ENCODE measurements at regions not wholly inside any gene's neighbourhood (a gene's known extent, or its start where the extent isn't known, plus 50 kb on each side); places are given as distances from the start of the nearest gene placed in this dataset.
"Not testable (repeated sequence)": the region's sequence is repeated elsewhere in the genome, so short reads cannot be mapped to it uniquely, and the experiment has no call there.

DNA sequence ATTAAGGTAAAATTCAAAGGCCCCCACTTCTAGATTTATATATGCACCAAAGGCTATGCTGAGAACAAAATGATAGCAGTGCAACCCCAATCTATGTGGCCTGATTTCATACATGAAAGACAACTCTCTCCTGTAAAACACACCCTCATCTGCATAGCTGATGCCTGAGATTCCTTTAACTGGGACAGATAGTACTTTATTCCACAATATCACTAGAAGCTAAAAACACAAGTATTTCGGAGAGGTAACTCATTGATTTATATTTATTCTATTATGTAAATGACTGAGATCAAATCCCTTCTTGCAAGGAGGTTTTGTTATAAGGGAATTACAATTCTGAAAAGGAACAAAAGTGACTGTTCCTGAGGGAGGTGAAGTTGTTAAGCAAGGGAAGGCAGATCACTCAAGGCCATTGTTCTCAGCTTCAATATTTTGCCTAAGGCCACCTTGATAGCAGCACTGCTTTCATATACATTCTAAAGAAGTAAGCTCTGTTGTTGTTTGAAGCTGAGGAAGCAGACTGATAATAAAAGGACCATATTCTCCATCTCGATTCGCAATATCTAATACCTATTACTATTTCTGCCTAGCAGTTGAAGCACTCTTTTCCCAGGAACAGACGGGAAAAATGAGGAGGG lies 471.0 kb upstream of the CDH7 start:
- DNase-seq = no peak

DNA sequence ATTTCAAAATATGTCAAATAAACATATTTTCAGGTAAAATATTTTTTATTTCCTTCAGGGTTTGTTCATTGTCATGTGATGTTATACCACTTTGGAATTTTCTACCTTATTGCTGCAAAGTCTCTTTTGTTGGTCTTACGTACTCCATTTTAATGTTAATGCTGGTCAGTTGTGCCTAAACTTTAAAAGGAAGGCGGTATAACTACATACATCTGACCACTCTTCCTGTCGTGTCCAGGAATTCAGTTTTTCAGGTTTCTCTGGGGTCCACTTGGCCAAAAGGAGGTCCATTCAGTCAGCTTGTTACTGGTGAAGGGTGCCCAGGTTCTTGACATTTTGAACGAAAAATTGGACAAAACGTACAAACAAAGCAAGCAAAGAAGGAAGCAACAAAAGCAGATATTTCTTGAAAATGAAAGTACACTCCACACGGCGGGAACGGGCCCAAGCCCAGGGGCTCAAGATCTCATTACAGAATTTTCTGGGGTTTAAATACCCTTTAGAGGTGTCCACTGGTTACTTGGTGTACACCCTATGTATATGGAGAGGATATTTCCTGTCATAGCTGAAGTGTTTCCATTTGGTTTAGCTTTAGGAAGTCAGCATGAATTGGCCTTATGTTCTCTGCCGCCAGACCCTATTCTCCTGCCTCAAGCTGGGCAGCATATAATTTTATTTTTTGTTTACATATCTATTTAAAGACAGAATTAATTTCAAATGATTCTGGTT lies 471.7 kb upstream of the CDH7 start:
- no peak for DNase-seq

DNA sequence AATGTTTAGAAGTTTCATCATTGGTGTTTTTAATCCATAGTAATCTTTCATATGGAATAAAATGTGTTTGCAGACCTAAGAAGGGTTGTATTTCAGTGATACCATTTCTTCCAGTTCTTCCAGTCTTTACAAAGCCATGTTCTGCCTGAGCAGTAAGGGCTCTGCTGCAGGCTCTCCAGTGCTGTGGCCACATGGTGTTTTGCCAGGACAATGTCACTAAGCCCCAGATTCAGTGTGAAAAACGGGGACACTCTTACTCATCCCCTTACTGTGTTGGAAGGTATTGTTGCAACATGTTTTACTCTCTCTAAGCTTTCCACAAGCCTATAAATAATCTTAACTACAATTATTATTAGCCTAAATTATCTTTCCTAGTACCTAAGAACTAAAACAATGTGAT lies 481.4 kb upstream of the CDH7 start:
- DNase-seq = no peak

DNA sequence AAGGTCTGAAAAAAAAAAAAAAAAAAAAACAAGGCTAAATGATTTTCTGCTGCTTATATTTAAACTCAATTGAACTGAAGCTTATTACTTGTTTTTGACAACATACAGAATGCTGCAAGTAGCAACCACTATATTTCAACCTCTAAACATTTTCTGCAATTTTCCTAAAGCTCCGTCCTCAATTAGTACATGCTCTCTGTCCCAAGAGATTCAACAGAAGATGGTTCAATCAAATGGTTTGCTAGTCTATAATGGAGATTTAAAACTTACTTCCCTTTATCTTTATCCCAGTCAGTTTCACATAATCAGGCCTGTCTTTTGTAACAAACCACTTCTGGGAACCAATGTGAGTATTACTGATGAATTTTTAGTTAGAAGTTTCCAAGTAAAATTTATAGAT lies 485.1 kb upstream of the CDH7 start:
- DNase-seq = no peak

DNA sequence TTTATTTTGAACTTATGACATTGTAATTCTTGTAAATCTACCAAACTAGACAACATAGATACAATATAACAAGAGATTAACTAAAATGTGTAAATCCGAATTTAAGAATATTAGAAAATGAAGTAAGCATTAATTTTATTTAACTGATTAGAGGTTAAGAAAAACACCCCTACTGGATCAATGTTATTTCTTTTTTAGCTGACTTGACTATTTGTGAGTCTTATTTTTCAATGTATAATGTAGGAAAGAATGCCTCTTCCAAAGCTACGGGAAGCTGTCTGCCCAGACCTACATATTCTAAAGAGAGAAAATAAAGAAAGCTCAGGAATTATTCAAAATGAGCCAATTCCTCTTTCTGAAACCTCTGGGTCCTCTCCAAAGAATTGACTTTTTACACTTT lies 490.8 kb upstream of the CDH7 start:
- DNase-seq = no peak

DNA sequence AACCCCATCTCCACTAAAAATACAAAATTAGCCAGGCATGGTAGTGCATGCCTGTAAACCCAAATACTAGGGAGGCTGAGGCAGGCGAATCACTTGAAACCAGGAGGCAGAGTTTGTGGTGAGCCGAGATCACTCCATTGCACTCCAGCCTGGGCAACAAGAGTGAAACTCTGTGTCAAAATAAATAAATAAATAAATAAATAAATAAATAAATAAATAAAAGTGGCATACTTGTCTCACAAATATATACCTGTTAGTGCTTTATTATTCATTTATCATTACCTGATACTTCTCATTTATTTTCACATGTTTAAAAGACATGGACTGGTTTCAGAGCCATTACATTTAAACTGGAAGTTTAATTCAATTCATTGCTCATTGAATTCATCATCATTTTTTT lies 491.4 kb upstream of the CDH7 start:
- DNase-seq = no peak

DNA sequence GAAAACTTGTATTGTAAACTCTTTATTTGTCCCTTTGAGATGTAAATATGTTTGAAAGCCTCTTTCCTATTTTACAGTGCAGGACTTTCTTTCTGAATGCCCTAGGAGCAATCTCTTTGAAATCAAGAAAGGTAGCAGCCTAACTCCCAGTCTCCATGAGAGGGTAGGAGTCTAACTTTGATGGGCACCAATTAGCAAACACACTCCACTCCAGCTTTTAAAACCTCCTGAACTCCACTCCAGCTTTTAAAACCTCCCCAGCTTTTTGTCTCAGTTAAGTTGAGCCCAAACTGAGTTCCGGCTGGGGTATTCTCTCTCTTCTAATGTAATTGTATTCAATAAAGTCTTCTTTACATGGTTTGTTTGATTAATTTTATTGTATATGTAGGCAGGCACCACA lies 493.7 kb upstream of the CDH7 start:
- DNase-seq = no peak

DNA sequence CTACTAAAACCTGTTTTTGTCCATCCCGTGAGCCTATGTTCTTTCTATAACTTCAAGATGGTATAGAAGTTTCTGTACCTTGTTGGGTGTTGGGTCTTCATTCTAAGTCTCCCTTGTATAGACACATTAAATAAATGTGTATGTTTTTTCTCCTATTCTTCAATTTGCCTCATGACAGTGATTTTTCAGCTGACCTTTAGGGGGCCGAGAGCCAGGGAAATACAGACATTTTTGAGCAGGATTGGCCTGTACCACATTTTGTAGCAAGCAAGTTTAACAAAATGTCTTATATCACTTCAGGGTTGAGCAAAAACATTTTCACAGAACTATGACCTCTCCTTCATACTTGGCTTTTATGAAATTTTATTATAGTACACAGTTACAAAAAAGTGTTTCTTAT lies 495.4 kb upstream of the CDH7 start:
- no peak for DNase-seq

DNA sequence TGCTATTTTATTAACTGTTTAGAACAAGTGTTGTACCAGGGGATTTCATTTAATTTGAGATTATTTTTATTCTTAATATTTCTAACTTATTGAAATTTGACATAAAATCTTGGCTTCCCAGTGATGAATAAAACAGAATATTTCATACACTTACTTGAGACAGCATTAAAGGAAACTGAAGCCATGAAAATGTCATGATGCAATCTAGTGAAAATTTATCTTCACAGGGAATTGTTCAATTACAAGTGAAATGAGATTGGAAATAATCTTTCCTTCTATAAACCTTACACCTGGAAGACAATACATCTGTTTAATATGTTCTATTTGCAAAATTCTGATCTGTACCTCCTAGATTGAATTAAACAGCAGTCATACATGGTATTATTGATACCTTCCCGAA lies 511.0 kb upstream of the CDH7 start:
- no peak for DNase-seq

DNA sequence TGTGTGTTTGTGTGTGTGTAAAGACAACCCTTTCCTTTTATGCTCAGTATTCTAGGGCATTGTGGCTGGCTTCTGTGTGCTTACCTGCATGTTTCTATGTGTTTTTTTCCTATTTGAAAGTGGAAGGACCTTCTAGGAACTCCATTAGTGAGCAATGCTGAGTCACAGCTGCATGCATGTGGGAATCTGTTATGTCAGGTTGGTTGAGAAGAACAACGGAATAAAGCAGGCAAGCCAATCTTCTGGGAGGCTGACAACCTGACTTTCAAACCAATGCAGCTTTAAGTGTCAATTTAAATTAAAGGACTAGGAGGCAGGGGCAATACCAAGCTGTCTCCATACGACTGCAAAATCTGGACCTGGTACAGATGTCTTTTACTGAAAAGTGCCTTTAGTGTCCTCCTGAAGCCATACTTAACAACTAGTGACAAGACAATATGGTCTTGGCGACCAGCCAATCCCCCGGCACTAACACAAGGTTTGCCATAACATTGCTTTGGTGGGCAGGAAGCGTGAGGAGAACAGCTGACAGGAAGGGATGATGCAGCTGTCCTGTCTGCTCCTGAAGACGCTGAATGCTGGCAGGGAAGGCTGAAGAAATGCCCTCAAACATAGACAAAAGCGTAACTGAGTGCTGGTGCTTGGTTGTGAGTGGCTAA lies 514.7 kb upstream of the CDH7 start:
- peak; percentile 44 to 80 for DNase-seq

DNA sequence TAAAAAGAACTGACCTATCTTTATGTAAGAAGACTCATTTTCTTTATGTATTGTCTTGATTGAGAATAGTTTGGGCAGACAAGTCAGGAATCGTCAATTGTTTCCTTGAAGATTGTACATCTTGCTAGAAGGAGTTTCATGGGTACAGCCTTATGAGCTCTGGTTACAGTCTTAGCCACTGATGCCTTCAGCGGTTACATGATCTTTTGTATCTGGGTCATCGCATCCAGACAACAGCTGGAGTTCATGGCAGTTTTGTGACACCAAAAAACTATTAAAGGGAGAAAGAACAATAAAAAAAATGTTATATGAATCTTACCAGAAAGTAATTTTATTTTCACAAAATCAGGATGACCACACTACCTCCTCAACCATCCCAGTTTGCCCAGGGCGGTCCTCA lies 520.5 kb upstream of the CDH7 start:
- DNase-seq = no peak

DNA sequence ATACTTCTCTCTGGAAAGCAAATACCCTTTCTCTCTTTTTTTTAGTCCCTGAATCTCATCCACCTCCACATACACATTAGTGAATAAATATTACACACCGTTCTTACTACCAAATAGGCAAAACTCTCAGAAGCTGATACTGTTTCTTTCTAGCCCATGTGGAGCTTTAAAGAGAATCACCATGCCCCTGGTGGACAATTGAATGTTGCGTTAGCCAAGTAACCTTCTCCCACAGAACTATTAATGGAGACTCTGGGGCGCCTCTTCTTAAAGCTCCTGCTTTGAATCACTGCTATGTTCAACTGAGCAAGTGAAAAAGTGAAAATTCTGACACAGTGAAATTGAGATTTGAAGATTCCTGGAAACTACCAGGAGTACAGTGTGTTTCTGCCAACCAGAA lies 522.8 kb upstream of the CDH7 start:
- DNase-seq = no peak

DNA sequence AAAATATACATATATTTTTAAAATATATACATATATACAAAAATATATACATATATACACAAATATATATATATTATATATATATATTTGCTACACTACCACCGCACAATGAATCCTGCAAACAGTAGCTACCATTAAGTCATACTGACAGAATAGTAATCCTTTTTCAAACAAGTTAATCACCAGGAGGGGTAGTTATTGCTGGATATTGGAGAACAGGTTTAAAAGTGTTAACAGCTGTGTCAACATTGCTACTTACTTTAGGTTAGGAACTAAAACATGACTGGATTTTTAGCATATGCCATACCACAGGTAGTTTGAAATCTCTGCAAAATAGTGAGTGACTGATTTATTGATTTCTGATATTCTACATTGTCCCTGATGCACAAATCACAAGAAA lies 529.1 kb upstream of the CDH7 start:
- no peak for DNase-seq

DNA sequence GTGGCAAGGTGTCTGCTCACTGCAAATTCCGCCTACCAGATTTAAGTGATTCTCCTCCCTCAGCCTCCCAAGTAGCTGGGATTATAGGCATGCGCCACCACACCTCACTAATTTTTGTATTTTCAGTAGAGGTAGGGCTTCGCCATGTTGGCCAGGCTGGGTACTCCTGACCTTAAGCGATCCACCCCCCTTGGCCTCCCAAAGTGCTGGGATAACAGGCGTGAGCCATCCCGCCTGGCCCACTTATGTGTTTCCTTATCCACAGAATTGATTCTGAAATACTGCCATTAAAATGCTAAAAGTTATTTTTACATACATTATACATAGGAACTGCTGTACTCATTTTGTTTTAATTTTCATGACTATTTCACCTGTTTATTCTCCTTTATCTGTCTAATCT lies 529.7 kb upstream of the CDH7 start:
- no peak for DNase-seq

DNA sequence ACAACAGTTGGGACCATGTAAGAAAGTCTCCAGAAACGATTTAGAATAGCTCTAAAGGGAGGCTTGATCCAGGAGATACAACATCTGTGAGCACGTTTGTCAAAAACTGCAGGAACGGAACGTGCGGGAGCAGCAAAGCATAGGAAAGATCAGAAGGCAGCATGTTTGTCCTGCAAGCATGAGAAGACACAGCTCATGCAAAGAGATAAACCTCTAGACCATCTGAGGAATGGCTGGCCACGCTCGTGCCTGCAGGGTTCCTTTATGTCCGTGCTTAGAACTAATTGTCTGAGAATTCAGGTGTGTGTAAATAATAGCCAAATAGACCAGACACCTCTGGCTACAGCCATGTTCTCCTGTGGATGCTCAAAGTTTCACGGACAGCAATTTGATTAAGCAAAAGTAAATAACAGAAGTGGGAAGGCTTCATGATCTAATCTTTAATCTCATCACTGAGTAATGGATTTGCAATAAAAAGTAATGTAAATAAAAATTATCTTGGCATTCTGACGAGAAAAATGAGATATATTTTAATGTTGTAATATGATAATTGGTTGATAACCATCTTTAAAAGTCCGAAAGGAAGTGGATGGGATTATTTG lies 534.8 kb upstream of the CDH7 start:
- no peak for DNase-seq

DNA sequence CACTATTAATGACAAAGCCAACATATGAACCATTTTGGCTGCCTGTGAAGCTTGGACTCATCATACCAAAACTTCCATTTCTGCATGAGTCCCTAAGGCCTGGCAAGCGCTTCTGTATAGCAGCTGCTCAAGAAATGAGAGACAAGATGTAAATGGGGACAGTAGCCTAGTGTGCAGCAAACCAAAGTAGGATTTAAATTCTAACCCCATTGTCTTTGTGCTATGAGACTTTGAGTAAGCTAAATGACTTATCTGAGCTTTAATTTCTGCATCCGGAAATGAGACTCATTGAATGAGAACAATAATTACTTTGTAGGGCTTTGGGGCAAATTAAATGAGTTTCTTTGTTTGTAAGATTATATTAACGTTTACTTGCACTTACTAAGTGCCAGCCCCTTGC lies 536.4 kb upstream of the CDH7 start:
- no peak for DNase-seq

DNA sequence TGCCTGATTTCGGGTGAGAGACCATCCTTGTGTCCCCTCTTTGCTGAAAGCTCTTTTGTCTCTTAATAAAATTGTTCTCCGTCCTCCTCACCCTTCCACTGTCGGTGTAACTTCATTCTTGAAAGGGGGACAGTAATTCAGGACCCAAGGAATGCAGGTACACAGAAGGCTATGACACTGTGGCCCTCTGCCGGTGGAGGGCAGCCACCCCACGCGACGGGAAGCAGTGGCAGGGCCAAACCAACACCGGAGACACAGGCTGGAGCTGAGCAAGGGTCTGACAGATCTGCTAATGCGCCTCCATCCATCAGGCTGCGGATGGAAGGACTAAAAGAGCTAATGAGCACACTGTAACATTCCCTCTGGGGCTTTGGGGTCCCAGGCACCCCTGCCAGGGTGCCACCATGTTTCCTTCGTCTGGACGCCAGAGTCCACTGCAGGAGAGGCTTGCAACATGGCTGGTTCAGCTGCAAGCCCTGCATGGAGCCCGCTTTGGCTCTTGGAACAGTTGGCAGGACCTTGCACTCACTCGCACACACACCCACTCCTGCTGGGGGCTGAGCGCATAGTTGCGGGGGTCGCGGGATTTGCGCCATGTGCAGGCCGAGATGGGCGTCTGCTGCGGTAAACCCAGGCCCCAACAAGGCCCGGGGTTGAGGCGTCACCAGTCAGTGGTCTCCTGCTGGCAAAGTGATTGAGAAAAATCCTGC lies 544.1 kb upstream of the CDH7 start:
- no peak for DNase-seq

DNA sequence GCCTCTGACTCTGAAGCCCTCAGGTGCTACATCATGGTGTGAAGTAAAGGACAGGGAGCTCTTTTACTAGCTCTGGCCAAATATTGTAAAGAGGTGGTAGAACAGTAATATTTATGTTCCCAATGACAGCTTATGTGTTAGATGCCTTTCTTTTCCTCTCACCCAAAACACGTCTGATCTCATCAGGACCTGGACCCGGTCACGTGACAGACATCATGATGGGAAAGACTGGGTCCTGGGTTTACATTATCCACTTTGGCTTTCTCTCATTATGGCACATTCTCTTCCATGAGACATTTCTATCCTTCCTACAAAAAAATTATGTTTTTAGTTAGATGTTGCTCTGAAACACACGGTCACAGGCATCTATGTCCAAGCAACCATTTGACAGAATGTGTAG lies 548.7 kb upstream of the CDH7 start:
- DNase-seq = no peak

DNA sequence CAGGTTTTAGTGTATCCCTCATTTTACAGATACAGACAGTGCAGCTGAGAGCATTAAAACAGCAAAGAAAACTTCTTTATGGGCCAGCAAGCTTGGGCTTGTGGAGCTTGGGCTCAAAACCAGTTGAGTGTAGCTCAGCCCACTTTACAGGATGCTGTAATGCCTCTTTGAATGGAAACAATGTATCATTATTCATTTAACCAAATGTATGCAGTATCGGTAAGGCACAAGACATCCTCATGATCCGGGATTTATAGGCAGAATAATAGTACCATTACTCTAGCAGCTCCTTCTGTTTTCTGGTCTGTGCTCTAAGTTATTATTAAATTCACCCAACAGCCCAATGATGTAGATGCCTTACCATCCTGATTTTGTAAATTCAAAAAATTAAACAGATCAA lies 575.1 kb upstream of the CDH7 start:
- DNase-seq = no peak

DNA sequence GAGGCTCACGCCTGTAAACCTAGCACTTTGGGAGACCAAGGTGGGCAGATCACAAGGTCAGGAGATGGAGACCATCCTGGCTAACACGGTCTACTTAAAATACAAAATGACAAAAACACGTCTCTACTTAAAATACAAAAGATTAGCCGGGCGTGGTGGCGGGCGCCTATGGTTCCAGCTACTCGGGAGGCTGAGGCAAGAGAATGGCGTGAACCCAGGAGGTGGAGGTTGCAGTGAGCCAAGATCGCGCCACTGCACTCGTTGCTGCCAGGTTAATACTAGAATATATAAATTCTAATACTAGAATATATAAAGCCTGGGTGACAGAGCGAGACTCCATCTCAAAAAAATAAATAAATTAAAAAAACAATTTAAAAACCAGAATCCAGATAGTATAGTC lies 588.7 kb upstream of the CDH7 start:
- DNase-seq = not testable (repeated sequence)

DNA sequence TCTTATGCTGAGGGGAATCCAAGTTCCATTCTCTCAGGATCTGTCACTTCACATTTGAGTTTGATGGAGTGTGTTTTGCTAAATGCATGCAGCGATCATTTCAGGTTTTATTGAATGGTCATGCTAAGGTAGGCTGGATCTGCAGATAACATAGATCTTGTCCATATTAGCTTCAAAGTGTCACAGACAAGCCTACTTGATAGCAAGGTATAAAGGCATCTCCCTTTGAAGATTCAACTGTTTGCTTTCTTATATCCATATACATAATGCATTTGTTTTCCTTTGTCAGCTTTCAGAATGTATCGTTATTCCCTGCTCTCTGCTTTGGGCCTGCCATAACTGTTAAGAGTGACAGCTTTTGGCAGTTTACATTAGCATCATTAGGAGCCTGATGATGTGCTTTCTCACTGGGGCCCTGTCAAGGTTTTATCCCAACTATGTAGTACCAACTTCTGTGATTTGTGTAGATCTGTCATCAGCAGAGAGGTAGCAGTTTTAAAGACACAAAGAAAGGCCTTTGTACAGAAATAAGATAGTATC lies 604.3 kb upstream of the CDH7 start:
- DNase-seq = no peak

DNA sequence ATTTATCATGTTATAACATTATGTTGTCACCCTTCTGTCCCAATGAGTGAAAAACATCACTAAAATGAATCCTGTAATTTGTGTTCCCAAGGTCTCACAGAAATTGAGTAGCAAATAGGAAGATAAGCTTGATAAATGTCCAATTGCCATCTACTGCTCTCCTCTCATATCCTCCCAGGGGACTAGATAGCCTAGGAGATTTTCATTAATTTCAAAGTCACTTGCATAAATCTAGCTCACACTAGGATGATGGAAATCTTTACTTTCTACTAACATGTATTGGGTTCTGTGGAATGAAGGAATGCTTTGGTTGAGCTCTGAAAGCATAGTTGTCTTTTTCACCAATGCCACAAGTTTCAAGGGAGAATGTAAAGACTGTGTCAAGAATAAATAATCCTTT lies 605.5 kb upstream of the CDH7 start:
- DNase-seq = no peak

DNA sequence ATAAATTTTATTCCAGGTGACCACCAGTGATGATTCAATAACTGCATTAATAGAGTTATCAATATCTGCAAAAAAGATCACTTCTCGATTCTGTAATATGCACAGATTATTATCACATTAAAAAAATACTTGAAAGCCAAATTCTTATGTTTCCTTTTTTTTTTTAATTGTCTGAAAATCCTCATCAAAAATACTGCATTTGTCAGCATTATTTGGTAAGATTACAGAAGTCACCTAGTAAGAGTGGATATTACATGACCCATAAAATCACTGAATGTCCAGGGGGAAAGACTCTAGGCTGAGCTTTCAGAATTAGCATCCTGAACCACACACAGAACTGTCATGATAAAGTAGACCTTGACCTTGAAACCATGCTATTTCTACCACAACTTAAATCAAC lies 617.2 kb upstream of the CDH7 start:
- no peak for DNase-seq
